Lower leg skin (tissue), 3 donors: ENCODE measurements at regions not wholly inside any gene's neighbourhood (a gene's known extent, or its start where the extent isn't known, plus 50 kb on each side); places are given as distances from the start of the nearest gene placed in this dataset.
"Not testable (repeated sequence)": the region's sequence is repeated elsewhere in the genome, so short reads cannot be mapped to it uniquely, and the experiment has no call there.

Source experiments
- POLR2A ChIP-seq, 2 donors: fragments of 450-650 bp; IDR thresholded peaks; one replicate each; pipeline ENCODE4 v1.6.1; 2016 to 2017; ENCODE audit warnings: antibody characterized with exemption in 2 of 2, mild to moderate bottlenecking in 1 of 2, moderate library complexity in 1 of 2
- TF ChIP-seq, protein P1 (sequence below), 3 donors: fragments of 450-650 bp; IDR thresholded peaks; one replicate each; pipeline ENCODE4 v1.5.1; 2016; ENCODE audit warnings: antibody characterized with exemption in 3 of 3, mild to moderate bottlenecking in 3 of 3, moderate library complexity in 2 of 3

DNA sequence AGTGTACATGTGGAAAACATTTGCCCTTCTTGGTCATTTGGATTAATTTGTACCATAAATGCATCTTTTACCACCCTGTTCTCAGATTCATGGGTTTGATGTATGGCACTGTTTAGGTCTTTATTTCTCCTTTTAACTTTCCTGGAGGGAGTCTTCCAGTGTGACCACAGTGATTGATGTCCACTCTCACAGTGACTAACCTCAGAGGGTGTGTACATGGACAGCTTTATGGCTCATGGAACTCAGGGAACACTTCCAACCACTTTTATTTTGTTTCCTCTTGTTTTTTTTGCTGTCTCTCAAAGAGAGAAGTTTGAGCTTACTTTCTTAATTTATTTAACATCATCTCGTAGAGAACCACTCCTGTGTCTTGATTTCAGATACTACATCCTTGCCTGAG is 489.8 kb upstream of the CHD1 start:
- TF ChIP-seq, protein P1, sequence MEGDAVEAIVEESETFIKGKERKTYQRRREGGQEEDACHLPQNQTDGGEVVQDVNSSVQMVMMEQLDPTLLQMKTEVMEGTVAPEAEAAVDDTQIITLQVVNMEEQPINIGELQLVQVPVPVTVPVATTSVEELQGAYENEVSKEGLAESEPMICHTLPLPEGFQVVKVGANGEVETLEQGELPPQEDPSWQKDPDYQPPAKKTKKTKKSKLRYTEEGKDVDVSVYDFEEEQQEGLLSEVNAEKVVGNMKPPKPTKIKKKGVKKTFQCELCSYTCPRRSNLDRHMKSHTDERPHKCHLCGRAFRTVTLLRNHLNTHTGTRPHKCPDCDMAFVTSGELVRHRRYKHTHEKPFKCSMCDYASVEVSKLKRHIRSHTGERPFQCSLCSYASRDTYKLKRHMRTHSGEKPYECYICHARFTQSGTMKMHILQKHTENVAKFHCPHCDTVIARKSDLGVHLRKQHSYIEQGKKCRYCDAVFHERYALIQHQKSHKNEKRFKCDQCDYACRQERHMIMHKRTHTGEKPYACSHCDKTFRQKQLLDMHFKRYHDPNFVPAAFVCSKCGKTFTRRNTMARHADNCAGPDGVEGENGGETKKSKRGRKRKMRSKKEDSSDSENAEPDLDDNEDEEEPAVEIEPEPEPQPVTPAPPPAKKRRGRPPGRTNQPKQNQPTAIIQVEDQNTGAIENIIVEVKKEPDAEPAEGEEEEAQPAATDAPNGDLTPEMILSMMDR (IDR thresholded peaks at IDR 0.05), result not testable (repeated sequence)
- TF ChIP-seq POLR2A (IDR thresholded peaks at IDR 0.05), result not testable (repeated sequence)
